ENCODE measurements at regions not wholly inside any gene's neighbourhood (a gene's known extent, or its start where the extent isn't known, plus 50 kb on each side); places are given as distances from the start of the nearest gene placed in this dataset.

DNA sequence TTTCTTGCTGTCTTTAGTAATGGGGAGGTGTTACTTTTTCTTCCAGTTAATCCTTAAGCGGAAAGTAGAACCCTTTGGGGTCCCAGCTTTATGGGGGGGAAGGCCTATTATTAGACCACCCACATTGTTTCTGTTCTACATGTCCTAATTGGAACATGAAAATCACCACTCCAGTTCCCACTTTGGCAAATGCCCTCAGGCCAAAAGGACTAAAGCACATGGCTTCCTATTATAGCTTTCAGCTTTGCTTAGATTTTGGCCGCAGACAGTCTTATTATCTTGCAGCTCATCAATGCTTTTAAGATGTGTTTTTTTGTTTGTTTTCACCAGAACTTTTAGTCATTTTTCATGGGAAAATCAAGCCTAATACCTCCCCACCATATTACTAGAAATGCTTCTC, 296.8 kb upstream of the ANKH start:
- TF ChIP-seq, protein P1, sequence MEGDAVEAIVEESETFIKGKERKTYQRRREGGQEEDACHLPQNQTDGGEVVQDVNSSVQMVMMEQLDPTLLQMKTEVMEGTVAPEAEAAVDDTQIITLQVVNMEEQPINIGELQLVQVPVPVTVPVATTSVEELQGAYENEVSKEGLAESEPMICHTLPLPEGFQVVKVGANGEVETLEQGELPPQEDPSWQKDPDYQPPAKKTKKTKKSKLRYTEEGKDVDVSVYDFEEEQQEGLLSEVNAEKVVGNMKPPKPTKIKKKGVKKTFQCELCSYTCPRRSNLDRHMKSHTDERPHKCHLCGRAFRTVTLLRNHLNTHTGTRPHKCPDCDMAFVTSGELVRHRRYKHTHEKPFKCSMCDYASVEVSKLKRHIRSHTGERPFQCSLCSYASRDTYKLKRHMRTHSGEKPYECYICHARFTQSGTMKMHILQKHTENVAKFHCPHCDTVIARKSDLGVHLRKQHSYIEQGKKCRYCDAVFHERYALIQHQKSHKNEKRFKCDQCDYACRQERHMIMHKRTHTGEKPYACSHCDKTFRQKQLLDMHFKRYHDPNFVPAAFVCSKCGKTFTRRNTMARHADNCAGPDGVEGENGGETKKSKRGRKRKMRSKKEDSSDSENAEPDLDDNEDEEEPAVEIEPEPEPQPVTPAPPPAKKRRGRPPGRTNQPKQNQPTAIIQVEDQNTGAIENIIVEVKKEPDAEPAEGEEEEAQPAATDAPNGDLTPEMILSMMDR (IDR thresholded peaks at IDR 0.05; ENCODE audit: extremely low read depth in 1 of 2, insufficient read depth in 1 of 2, low read depth in 1 of 2, low read length in 2 of 2): no peak
- no peak for TF ChIP-seq POLR2A (IDR thresholded peaks at IDR 0.05; ENCODE audit: low read depth, low read length)
- TF ChIP-seq POLR2AphosphoS5 (IDR thresholded peaks at IDR 0.05; ENCODE audit: insufficient read depth, low read depth, low read length): no peak
- no peak for TF ChIP-seq EZH2 (IDR thresholded peaks at IDR 0.05; ENCODE audit: borderline replicate concordance, low read depth, low read length, severe bottlenecking)
- no peak for TF ChIP-seq JUN (IDR thresholded peaks at IDR 0.05; ENCODE audit: borderline replicate concordance, insufficient read depth, insufficient read length, low read depth)
- no peak for TF ChIP-seq MYC (IDR thresholded peaks at IDR 0.05; ENCODE audit: low read depth, low read length)

Data from endothelial cell of umbilical vein (primary cell).